Testis (tissue), 2 donors: ENCODE measurements at regions not wholly inside any gene's neighbourhood (a gene's known extent, or its start where the extent isn't known, plus 50 kb on each side); places are given as distances from the start of the nearest gene placed in this dataset.
"Not testable (repeated sequence)": the region's sequence is repeated elsewhere in the genome, so short reads cannot be mapped to it uniquely, and the experiment has no call there.

Source experiments
- DNase-seq: peaks from one replicate; pipeline ENCODE4 v3.0.0-alpha.2; 2019
- H3K27ac ChIP-seq, 2 donors: fragments of 200-600 bp; sonication (generic); one replicate each; pipeline ENCODE4 v1.5.1; 2019
- H3K27me3 ChIP-seq: fragments of 200-600 bp; sonication (generic); one replicate; pipeline ENCODE4 v1.5.1; 2019
- H3K36me3 ChIP-seq: fragments of 200-600 bp; sonication (generic); one replicate; pipeline ENCODE4 v1.5.1; 2017; ENCODE audit warnings: low read depth; ENCODE audit errors: missing control alignments
- H3K4me1 ChIP-seq: fragments of 200-600 bp; sonication (generic); one replicate; pipeline ENCODE4 v1.5.1; 2019
- H3K4me3 ChIP-seq, 2 donors: fragments of 200-600 bp; sonication (generic); one replicate each; pipeline ENCODE4 v1.5.1; 2017 to 2019
- H3K9me3 ChIP-seq: fragments of 200-600 bp; sonication (generic); one replicate; pipeline ENCODE4 v1.5.1; 2017
- CTCF ChIP-seq, 3 experiments: fragments of 450-650 bp in 2 of 3; fragments of 200-600 bp in 1 of 3; sonication (generic) in 1 of 3; IDR thresholded peaks; one replicate each; pipeline ENCODE4 v1.5.1; 2016 to 2019; ENCODE audit warnings: antibody characterized with exemption in 3 of 3, mild to moderate bottlenecking in 2 of 3, moderate library complexity in 1 of 3
- POLR2A ChIP-seq: fragments of 450-650 bp; IDR thresholded peaks from one replicate; pipeline ENCODE4 v1.6.1; 2017; ENCODE audit warnings: antibody characterized with exemption, mild to moderate bottlenecking, moderate library complexity
- WGBS, 2 donors: methylation state at CpG; one replicate each; pipeline ENCODE4 v1.1.5; 2018; 5-methylcytosine and 5-hydroxymethylcytosine counted together
- intact Hi-C: fragments of 100-400 bp; cut with DNase I; formaldehyde crosslinking; loops from one replicate; pipeline ENCODE4 v1.15.1; 2023; ENCODE audit warnings: low total_unique reads

- intact Hi-C loops = loop anchor here (10.0 kb wide), 1 partner anchor 108 kb away; no protein-coding TSS in a partner anchor
- H3K36me3 ChIP-seq = no peaks in the 10 kb centered on the region
- WGBS, 2 donors = 93% methylated on average over 2 of the region's 2 CpGs
- no peak for DNase-seq
- H3K27ac ChIP-seq = no peak overlapping the region
- H3K9me3 ChIP-seq = no peaks in the 10 kb centered on the region
- H3K27me3 ChIP-seq = no peaks in the 10 kb centered on the region
- no peak for TF ChIP-seq POLR2A
- no peak for TF ChIP-seq CTCF (IDR thresholded peaks at IDR 0.05)
- H3K4me3 ChIP-seq = no peak overlapping the region
- no peaks in the 10 kb centered on the region for H3K4me1 ChIP-seq
Observed at GRCh38 chr5:126677121-126677520, 76.4 kb downstream of the PHAX start.

GRCh38 chr5:126680191-126680817, 79.6 kb downstream of the PHAX start:
- no peak for DNase-seq
- WGBS, 2 donors = 52 to 55% methylated on average over 3 of the region's 4 CpGs
- intact Hi-C loops = no loop called here
- H3K27me3 ChIP-seq = no peaks in the 10 kb centered on the region
- no peak overlapping the region for H3K27ac ChIP-seq
- H3K4me1 ChIP-seq = no peaks in the 10 kb centered on the region
- TF ChIP-seq CTCF (IDR thresholded peaks at IDR 0.05) = no peak
- TF ChIP-seq POLR2A = no peak
- no peaks in the 10 kb centered on the region for H3K36me3 ChIP-seq
- H3K4me3 ChIP-seq = no peak overlapping the region
- no peaks in the 10 kb centered on the region for H3K9me3 ChIP-seq

GRCh38 chr5:126681314-126681713, 80.6 kb downstream of the PHAX start:
- DNase-seq, intact Hi-C loops, H3K36me3 ChIP-seq, H3K27ac ChIP-seq, H3K4me1 ChIP-seq, H3K4me3 ChIP-seq, H3K27me3 ChIP-seq, H3K9me3 ChIP-seq: not testable (repeated sequence)
- 89 to 91% methylated on average over 9 of the region's 9 CpGs for WGBS, 2 donors

GRCh38 chr5:126681970-126682369, 81.2 kb downstream of the PHAX start:
- WGBS, 2 donors = 49 to 68% methylated on average over 6 of the region's 6 CpGs
- Histone ChIP-seq H3K27ac (no peak overlapping the region), H3K27me3 (no peaks in the 10 kb centered on the region), H3K9me3 (no peaks in the 10 kb centered on the region), H3K36me3 (no peaks in the 10 kb centered on the region), H3K4me3 (no peak overlapping the region), H3K4me1 (no peaks in the 10 kb centered on the region)
- DNase-seq = no peak
- no peak for TF ChIP-seq CTCF (IDR thresholded peaks at IDR 0.05)
- TF ChIP-seq POLR2A = no peak
- intact Hi-C loops = no loop called here

GRCh38 chr5:126682856-126683255, 82.1 kb downstream of the PHAX start:
- Histone ChIP-seq H3K27ac (no peak overlapping the region), H3K4me1 (no peaks in the 10 kb centered on the region), H3K36me3 (no peaks in the 10 kb centered on the region), H3K27me3 (no peaks in the 10 kb centered on the region), H3K9me3 (no peaks in the 10 kb centered on the region), H3K4me3 (no peak overlapping the region)
- intact Hi-C loops = no loop called here
- no peak for DNase-seq
- TF ChIP-seq CTCF (IDR thresholded peaks at IDR 0.05) = no peak
- TF ChIP-seq POLR2A = no peak
- 60 to 82% methylated on average over 1 of the region's 1 CpG for WGBS, 2 donors
